Gastrocnemius medialis (tissue), 4 donors: ENCODE measurements at regions not wholly inside any gene's neighbourhood (a gene's known extent, or its start where the extent isn't known, plus 50 kb on each side); places are given as distances from the start of the nearest gene placed in this dataset.

Experiments
- ATAC-seq, 2 donors: fragments of 150-250 bp; one replicate each; pipeline ENCODE4 v1.9.1; 2016
- DNase-seq, 2 donors: peaks; one replicate each; pipeline ENCODE4 v3.0.0-alpha.2; 2019
- H3K27ac ChIP-seq, 4 donors: fragments of 200-600 bp; sonication (generic); 1 replicate in 1 of 4; 2 replicates in 3 of 4; pipeline ENCODE4 v1.5.1; 2016 to 2018; ENCODE audit warnings: mild to moderate bottlenecking in 2 of 4, moderate library complexity in 1 of 4
- H3K27me3 ChIP-seq, 3 donors: fragments of 200-600 bp; sonication (generic) in 2 of 3; 1 replicate in 1 of 3; 2 replicates in 2 of 3; pipeline versions ENCODE4 v1.5.1 to v1.6.0; 2016 to 2019; ENCODE audit warnings: mild to moderate bottlenecking in 1 of 3, moderate library complexity in 1 of 3
- H3K36me3 ChIP-seq, 2 donors: fragments of 200-600 bp; sonication (generic) in 1 of 2; one replicate each; pipeline ENCODE4 v1.5.1; 2017 to 2018
- H3K4me1 ChIP-seq, 2 donors: fragments of 200-600 bp; sonication (generic) in 1 of 2; one replicate each; pipeline ENCODE4 v1.5.1; 2016 to 2017; ENCODE audit warnings: mild to moderate bottlenecking in 2 of 2
- H3K4me3 ChIP-seq, 4 donors: fragments of 200-600 bp; sonication (generic) in 3 of 4; 1 replicate in 1 of 4; 2 replicates in 3 of 4; pipeline ENCODE4 v1.5.1; 2016 to 2019; ENCODE audit warnings: mild to moderate bottlenecking in 2 of 4
- H3K9me3 ChIP-seq, 3 donors: fragments of 200-600 bp; sonication (generic) in 2 of 3; 1 replicate in 1 of 3; 2 replicates in 2 of 3; pipeline ENCODE4 v1.5.1; 2016 to 2019
- CTCF ChIP-seq, 5 experiments: fragments of 450-650 bp in 3 of 5; fragments of 200-600 bp in 2 of 5; sonication (generic) in 2 of 5; IDR thresholded peaks in 4 of 5; conservative IDR thresholded peaks in 1 of 5; 1 replicate in 4 of 5; 2 replicates in 1 of 5; pipeline ENCODE4 v1.5.1; 2016 to 2019; ENCODE audit warnings: antibody characterized with exemption in 5 of 5, mild to moderate bottlenecking in 3 of 5, moderate library complexity in 3 of 5
- POLR2A ChIP-seq, 2 donors: fragments of 450-650 bp; IDR thresholded peaks; one replicate each; pipeline ENCODE4 v1.6.1; 2017; ENCODE audit warnings: antibody characterized with exemption in 2 of 2, mild to moderate bottlenecking in 2 of 2, moderate library complexity in 2 of 2
- in situ Hi-C, 4 donors: fragments of 200-750 bp; cut with MboI; loops; one replicate each; pipeline versions ENCODE4 v1.15.0 to v1.8.0; 2017; ENCODE audit warnings: low sequenced_read_pairs in 4 of 4
- intact Hi-C: fragments of 100-400 bp; cut with DNase I; formaldehyde crosslinking; loops from one replicate; pipeline ENCODE4 v1.15.1; 2023; ENCODE audit warnings: low total_unique reads

GRCh38 chrX:122055979-122056715 lies 1008.7 kb downstream of the GLUD2 start:
- intact Hi-C loops = no loop called here
- TF ChIP-seq CTCF (IDR thresholded peaks at IDR 0.05 in 4 of 5, conservative IDR thresholded peaks at IDR 0.05 in 1 of 5) = no peak
- no peak for TF ChIP-seq POLR2A (IDR thresholded peaks at IDR 0.05)
- Histone ChIP-seq H3K27ac (no peak overlapping the region), H3K36me3 (no peaks in the 10 kb centered on the region), H3K4me1 (no peaks in the 10 kb centered on the region), H3K4me3 (no peak overlapping the region), H3K9me3 (no peaks in the 10 kb centered on the region), H3K27me3 (no peaks in the 10 kb centered on the region)
- ATAC-seq (no peak), DNase-seq (no peak)
- in situ Hi-C loops = no loop called here

GRCh38 chrX:122076241-122076640 lies 1028.8 kb downstream of the GLUD2 start:
- Histone ChIP-seq H3K9me3 (no peaks in the 10 kb centered on the region), H3K36me3 (no peaks in the 10 kb centered on the region), H3K4me1 (no peaks in the 10 kb centered on the region), H3K4me3 (no peak overlapping the region), H3K27me3 (no peaks in the 10 kb centered on the region), H3K27ac (no peak overlapping the region)
- in situ Hi-C loops = no loop called here
- no peak for ATAC-seq
- TF ChIP-seq POLR2A (IDR thresholded peaks at IDR 0.05) = no peak
- TF ChIP-seq CTCF (IDR thresholded peaks at IDR 0.05 in 4 of 5, conservative IDR thresholded peaks at IDR 0.05 in 1 of 5) = no peak
- intact Hi-C loops = no loop called here
- no peak for DNase-seq

- intact Hi-C loops = no loop called here
- H3K27ac ChIP-seq = no peak overlapping the region
- H3K4me3 ChIP-seq = no peak overlapping the region
- ATAC-seq (no peak), DNase-seq (no peak)
- H3K4me1 ChIP-seq = no peaks in the 10 kb centered on the region
- no peaks in the 10 kb centered on the region for H3K9me3 ChIP-seq
- no peaks in the 10 kb centered on the region for H3K27me3 ChIP-seq
- H3K36me3 ChIP-seq = no peaks in the 10 kb centered on the region
- in situ Hi-C loops = no loop called here
- TF ChIP-seq CTCF (IDR thresholded peaks at IDR 0.05 in 4 of 5, conservative IDR thresholded peaks at IDR 0.05 in 1 of 5) (no peak), POLR2A (IDR thresholded peaks at IDR 0.05) (no peak)
Observed at GRCh38 chrX:122078079-122078478, 1030.7 kb downstream of the GLUD2 start.

GRCh38 chrX:122087341-122087740 lies 1039.9 kb downstream of the GLUD2 start:
- intact Hi-C loops = no loop called here

More at GRCh38 chrX:122087341-122087740, 1039.9 kb downstream of the GLUD2 start:
- Histone ChIP-seq H3K27ac (no peak overlapping the region), H3K36me3 (no peaks in the 10 kb centered on the region), H3K27me3 (no peaks in the 10 kb centered on the region), H3K4me1 (no peaks in the 10 kb centered on the region), H3K4me3 (no peak overlapping the region), H3K9me3 (no peaks in the 10 kb centered on the region)
- DNase-seq (no peak), ATAC-seq (no peak)
- TF ChIP-seq POLR2A (IDR thresholded peaks at IDR 0.05) (no peak), CTCF (IDR thresholded peaks at IDR 0.05 in 4 of 5, conservative IDR thresholded peaks at IDR 0.05 in 1 of 5) (no peak)
- in situ Hi-C loops = no loop called here
